Activated naive CD8-positive, alpha-beta T cell treated with anti-CD3 and anti-CD28 coated beads for 36 hours (primary cell): ENCODE measurements at regions not wholly inside any gene's neighbourhood (a gene's known extent, or its start where the extent isn't known, plus 50 kb on each side); places are given as distances from the start of the nearest gene placed in this dataset.

Source experiments
- DNase-seq: peaks from one replicate; pipeline ENCODE4 v3.0.0; 2021
- H3K27ac Mint-ChIP-seq: one replicate; pipeline ENCODE4 v1.8.0; 2022; ENCODE audit warnings: mild to moderate bottlenecking, moderate library complexity, mixed read lengths
- H3K27me3 Mint-ChIP-seq: one replicate; pipeline ENCODE4 v1.8.0; 2022; ENCODE audit warnings: mild to moderate bottlenecking, mixed read lengths
- H3K36me3 Mint-ChIP-seq: one replicate; pipeline ENCODE4 v1.8.0; 2021; ENCODE audit warnings: mild to moderate bottlenecking, mixed read lengths
- H3K4me1 Mint-ChIP-seq: one replicate; pipeline ENCODE4 v1.8.0; 2021; ENCODE audit warnings: mixed read lengths
- H3K4me3 Mint-ChIP-seq: one replicate; pipeline ENCODE4 v1.8.0; 2022; ENCODE audit warnings: mild to moderate bottlenecking, moderate library complexity, mixed read lengths
- H3K9me3 Mint-ChIP-seq: one replicate; pipeline ENCODE4 v1.8.0; 2022; ENCODE audit warnings: mixed read lengths

DNA sequence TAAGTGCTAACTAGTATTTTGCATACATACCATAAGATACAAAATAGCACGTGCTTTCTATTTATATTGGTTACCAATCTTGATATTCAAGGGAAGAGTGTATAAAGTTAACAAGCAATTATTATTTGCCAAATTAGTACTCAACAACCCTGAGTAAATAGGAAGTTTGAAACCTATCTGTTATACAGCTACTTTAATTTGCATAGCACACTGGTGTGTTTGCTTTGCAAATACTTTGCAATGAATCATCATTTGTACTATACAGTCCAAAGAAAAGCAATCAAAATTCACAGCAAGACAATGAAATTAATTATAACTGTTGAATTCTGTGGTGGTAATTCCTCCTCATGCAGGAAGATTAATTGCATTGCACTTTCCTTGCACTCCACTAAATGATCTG, 469.1 kb downstream of the PRKD1 start:
- no peak for DNase-seq
- no peaks in the 10 kb centered on the region for H3K36me3 Mint-ChIP-seq
- no peaks in the 10 kb centered on the region for H3K4me1 Mint-ChIP-seq
- H3K4me3 Mint-ChIP-seq: no peak overlapping the region
- no peak overlapping the region for H3K27ac Mint-ChIP-seq
- peaks cover 2% of the 10 kb centered on the region for H3K9me3 Mint-ChIP-seq
- H3K27me3 Mint-ChIP-seq: no peaks in the 10 kb centered on the region

DNA sequence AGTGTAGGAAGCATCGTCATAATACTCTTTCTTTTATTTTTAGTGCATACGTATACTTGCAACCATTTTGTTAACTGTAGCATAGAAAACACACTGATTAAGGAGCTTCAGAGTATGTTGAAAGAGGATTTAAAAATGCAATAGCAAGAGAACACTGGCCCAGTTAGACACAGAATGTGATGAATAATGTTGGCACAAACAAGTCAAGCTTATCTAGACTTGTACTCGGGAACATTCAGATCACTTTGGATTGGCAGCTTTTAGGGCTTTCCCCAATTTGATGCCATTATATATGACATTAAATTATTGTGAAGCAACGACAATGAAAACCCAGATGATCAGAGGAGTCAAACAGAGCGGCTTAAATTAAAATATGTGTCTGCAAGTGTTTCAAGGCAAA, 468.1 kb downstream of the PRKD1 start:
- Mint-ChIP-seq H3K36me3 (no peaks in the 10 kb centered on the region), H3K9me3 (peaks cover 2% of the 10 kb centered on the region), H3K4me1 (no peaks in the 10 kb centered on the region), H3K27ac (no peak overlapping the region), H3K27me3 (no peaks in the 10 kb centered on the region), H3K4me3 (no peak overlapping the region)
- no peak for DNase-seq

DNA sequence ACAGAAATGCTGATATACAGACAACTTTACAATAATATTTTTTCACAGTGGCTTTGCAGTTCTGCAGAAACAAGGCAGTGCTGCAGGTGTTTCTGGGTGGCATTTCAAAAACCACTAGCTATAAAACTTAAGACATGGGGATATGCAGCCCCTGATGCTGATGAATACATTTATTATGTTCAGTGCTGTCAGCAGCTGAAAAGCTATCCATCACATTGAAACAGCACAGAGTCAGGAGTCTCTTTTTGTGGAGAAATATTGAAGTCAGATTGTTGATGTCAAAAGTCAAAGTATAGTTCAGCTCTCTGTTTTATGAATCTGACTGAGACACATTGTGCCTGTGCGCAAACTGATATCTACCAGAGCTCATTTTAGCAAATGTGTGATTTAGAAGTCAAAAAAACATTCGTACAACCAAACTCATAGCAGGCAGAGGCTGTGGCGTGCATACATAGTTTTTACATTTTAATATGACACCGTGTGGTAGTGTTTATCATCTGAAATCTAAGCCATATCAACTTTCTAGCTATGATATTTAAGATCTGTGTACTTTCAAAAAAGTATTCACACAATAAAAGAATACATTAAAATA, 467.6 kb downstream of the PRKD1 start:
- H3K4me3 Mint-ChIP-seq: no peak overlapping the region
- no peak for DNase-seq
- no peaks in the 10 kb centered on the region for H3K4me1 Mint-ChIP-seq
- H3K27me3 Mint-ChIP-seq: no peaks in the 10 kb centered on the region
- H3K36me3 Mint-ChIP-seq: no peaks in the 10 kb centered on the region
- H3K27ac Mint-ChIP-seq: no peak overlapping the region
- peaks cover 2% of the 10 kb centered on the region for H3K9me3 Mint-ChIP-seq

DNA sequence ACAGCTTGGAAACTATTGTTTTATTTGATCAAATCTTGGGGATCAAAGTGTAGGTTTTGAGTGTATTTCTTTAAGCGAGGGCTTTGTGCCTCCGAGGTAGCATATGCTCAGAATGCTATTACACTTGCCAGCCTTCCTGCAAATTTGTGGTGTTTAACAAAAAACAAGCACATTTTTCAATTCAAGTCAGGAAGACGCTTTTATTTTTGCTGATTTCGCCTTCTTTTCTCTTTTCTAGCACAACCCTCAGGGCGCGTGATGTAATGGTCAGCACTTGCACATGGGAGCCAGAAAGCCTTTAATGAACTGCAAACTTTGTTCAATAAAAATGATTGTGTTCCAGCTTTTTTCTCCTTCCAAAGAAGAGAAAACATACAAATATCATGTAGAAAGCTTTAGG, 466.5 kb downstream of the PRKD1 start:
- DNase-seq: no peak
- Mint-ChIP-seq H3K27me3 (no peaks in the 10 kb centered on the region), H3K27ac (no peak overlapping the region), H3K9me3 (peaks cover under 1% of the 10 kb centered on the region), H3K4me3 (no peak overlapping the region), H3K36me3 (no peaks in the 10 kb centered on the region), H3K4me1 (no peaks in the 10 kb centered on the region)

DNA sequence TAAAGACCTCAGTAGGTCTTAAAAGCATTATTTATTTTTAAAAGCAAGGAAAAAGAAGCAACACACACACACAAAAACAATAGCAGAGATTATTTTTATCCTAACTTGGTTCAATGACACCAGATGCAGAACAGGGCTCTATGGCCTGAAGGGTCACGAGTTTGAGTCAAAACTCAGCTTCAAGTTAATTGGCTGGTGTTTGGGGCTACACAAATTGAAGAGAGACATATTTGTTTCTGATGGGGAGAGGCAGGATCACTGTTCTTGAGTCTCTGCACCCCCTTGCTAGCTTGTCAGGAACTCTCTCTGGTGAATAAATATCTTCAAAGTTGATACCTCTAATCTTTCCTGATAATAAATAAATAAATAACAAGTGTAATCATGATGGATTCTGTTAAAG, 466.1 kb downstream of the PRKD1 start:
- Mint-ChIP-seq H3K36me3 (no peaks in the 10 kb centered on the region), H3K9me3 (no peaks in the 10 kb centered on the region), H3K27me3 (no peaks in the 10 kb centered on the region), H3K4me1 (no peaks in the 10 kb centered on the region), H3K27ac (no peak overlapping the region), H3K4me3 (no peak overlapping the region)
- DNase-seq: no peak

DNA sequence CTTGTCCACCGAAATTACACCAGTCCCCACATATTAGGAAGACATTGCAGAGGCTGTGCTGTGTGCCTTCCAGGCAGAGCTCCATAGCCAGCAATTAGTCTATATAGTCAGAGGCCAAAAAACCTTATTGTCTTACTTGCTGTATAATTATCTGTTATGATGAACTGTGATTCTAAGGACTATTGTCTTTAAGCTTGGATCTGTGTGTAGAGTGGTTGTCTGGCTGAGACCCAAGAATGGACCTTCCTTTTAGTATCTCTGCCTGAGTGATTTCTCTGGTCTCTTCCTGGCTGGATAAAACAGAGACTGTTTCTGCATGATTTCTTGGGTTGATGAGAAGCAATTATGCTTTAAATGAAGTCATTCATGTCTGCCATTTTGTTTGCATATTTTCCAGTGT, 465.3 kb downstream of the PRKD1 start:
- Mint-ChIP-seq H3K4me1 (no peaks in the 10 kb centered on the region), H3K27me3 (no peaks in the 10 kb centered on the region), H3K4me3 (no peak overlapping the region), H3K36me3 (no peaks in the 10 kb centered on the region), H3K9me3 (no peaks in the 10 kb centered on the region), H3K27ac (no peak overlapping the region)
- DNase-seq: no peak

DNA sequence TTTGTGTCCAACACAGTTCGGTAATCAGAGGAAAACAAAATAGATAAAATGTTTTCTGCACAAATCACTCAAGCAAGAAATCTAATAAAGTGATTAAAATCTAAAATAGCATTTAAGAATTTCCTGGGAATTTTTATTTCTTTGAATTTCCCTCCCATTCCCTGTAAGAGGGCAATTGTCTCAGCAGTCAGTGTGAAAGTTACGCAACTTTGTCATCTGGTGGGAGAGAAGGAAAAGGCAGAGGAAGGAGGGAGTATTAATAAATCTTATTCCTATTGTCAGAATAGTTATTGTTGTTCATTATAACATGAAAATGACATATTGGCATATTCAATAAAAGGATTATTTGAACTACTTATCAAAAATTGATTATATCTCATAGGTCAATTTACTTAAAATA, 464.9 kb downstream of the PRKD1 start:
- DNase-seq: no peak
- Mint-ChIP-seq H3K36me3 (no peaks in the 10 kb centered on the region), H3K9me3 (no peaks in the 10 kb centered on the region), H3K4me1 (no peaks in the 10 kb centered on the region), H3K4me3 (no peak overlapping the region), H3K27me3 (no peaks in the 10 kb centered on the region), H3K27ac (no peak overlapping the region)

DNA sequence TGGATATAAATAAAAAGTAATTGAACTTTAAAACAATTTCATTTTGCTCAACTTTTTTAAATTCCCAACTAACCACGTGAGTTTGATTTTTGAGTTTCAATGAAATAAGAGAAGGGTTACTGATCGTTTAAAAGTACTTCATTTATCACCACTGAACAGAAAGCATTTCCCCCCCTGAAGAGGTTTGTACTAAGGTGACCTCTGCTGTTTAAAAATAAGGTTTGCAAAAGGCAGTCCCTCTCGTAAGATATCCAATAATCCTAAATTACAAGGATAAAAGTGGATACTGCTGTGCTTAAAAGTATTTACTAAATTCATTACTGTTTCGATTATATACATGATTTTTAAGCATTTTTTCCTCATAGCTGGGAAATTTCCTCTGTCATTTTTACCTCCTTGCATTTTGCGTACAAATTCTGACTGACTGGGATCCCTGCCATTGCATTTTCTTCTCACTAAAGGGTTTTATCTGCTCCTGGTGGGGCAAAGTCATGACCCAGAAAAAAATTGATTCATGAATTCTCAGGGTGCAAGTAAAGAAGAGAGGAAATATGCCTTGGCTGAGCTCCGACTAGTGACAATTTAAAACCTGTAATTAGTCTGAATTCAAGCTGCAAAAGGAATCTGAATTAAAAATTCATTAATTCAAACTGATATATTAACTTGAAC, 463.8 kb downstream of the PRKD1 start:
- no peaks in the 10 kb centered on the region for H3K4me1 Mint-ChIP-seq
- H3K36me3 Mint-ChIP-seq: no peaks in the 10 kb centered on the region
- no peak for DNase-seq
- no peaks in the 10 kb centered on the region for H3K27me3 Mint-ChIP-seq
- H3K27ac Mint-ChIP-seq: no peak overlapping the region
- no peaks in the 10 kb centered on the region for H3K9me3 Mint-ChIP-seq
- no peak overlapping the region for H3K4me3 Mint-ChIP-seq

DNA sequence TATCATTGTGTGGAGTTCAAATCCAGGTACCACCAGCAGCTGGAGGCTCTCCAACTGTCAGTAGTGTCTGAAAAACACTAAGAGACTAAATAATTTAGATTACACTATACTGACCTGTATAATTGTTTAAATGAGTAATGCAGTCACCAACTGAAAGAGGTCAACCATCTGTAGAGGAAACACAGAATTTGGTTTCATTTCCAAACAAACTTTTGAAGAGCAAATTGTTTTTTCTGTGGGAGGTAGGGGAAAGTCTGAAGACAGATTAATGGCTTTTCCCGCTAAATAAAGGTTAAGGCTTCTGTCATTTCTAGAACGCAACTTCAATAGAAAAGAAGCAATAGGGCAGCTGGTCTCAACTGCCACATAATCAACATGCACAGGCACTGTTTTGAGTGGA, 462.6 kb downstream of the PRKD1 start:
- Mint-ChIP-seq H3K9me3 (no peaks in the 10 kb centered on the region), H3K36me3 (no peaks in the 10 kb centered on the region), H3K4me3 (no peak overlapping the region), H3K27me3 (no peaks in the 10 kb centered on the region), H3K4me1 (no peaks in the 10 kb centered on the region), H3K27ac (no peak overlapping the region)
- no peak for DNase-seq

DNA sequence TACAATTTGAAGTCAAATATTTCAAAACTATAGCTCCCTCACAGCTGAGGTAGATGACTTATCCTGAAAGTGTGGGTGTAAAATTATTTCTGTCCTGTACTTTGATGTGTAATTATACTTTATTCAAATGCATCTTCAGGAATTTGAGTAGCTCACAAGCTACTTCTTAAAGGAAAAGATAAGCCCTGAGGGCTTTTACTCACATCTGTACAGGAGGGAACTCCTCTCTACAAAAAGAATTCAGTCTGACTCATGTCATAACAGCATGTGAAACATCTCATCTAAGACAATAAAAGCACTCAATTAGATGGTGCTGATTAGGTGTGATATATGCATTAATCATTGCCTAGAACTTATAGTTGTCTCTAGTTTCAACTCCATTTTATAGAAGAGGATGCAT, 452.0 kb downstream of the PRKD1 start:
- Mint-ChIP-seq H3K27me3 (no peaks in the 10 kb centered on the region), H3K36me3 (no peaks in the 10 kb centered on the region), H3K4me1 (no peaks in the 10 kb centered on the region), H3K4me3 (no peak overlapping the region), H3K9me3 (peaks cover 5% of the 10 kb centered on the region), H3K27ac (no peak overlapping the region)
- DNase-seq: no peak

DNA sequence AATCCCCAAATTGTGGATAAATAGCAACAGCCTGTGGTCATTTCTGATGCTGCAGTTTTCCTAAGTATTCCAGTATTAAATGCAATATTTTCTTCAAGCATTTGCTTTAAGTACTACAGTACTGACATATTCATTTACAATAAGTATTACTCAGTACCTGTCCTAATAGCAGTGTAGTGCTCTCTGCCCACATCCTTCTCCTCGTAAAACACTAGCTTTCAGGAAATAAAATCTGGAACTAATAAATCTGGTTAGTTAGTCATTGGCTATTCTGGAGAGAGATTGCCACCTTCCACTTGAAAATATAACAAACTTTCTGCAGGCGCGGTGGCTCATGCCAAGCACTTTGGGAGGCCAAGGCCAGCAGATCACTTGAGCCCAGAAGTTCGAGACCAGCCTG, 441.5 kb downstream of the PRKD1 start:
- H3K27ac Mint-ChIP-seq: no peak overlapping the region
- peaks cover 8% of the 10 kb centered on the region for H3K9me3 Mint-ChIP-seq
- H3K4me1 Mint-ChIP-seq: no peaks in the 10 kb centered on the region
- no peaks in the 10 kb centered on the region for H3K36me3 Mint-ChIP-seq
- H3K4me3 Mint-ChIP-seq: no peak overlapping the region
- no peaks in the 10 kb centered on the region for H3K27me3 Mint-ChIP-seq
- DNase-seq: no peak

DNA sequence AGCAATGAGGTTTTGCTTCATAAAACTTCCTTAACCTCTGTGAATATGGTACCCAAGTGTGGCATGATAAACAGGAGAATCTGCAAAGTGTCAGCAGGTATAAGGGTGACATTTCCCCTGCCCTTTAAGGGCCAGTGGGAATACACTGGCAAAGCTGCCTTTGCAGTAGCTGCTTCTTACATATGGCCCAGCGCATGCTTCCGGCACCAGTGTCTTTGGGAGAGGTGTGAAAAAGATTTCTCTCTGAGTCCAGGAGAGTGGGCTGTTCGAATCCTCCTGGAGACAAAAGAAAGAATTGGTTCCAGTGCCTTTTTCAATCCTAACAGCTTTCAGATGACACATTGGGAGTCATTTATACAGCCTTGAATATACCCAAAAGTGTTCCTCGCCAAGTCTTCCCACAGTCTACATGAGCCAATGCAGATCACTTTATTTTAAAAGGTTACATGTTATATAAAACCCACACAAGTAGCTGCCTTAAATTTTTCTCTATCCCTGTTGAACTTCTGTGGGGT, 437.7 kb downstream of the PRKD1 start:
- Mint-ChIP-seq H3K4me1 (no peaks in the 10 kb centered on the region), H3K27me3 (no peaks in the 10 kb centered on the region), H3K36me3 (no peaks in the 10 kb centered on the region), H3K9me3 (peaks cover 4% of the 10 kb centered on the region), H3K27ac (no peak overlapping the region), H3K4me3 (no peak overlapping the region)
- DNase-seq: no peak

DNA sequence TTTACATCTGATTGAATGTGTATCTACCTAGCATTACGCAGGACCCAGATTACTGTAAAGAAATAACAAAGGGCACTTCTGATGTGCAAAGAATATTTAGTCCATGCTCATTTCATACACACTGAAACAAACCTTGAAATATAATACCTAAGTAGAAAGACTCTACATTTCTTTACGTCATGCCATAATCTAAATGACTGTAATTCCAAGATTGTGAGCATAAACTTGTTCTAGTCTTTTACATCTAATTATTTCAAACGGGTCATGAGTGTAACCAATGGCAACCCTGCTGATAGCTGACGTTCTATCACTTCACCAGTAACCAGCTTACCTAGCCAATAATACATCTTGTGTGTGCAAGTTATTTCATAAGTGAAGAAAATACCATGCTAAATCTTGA, 433.8 kb downstream of the PRKD1 start:
- DNase-seq: no peak
- H3K27ac Mint-ChIP-seq: no peak overlapping the region
- H3K36me3 Mint-ChIP-seq: no peaks in the 10 kb centered on the region
- H3K9me3 Mint-ChIP-seq: peaks cover 1% of the 10 kb centered on the region
- no peaks in the 10 kb centered on the region for H3K27me3 Mint-ChIP-seq
- no peaks in the 10 kb centered on the region for H3K4me1 Mint-ChIP-seq
- no peak overlapping the region for H3K4me3 Mint-ChIP-seq

DNA sequence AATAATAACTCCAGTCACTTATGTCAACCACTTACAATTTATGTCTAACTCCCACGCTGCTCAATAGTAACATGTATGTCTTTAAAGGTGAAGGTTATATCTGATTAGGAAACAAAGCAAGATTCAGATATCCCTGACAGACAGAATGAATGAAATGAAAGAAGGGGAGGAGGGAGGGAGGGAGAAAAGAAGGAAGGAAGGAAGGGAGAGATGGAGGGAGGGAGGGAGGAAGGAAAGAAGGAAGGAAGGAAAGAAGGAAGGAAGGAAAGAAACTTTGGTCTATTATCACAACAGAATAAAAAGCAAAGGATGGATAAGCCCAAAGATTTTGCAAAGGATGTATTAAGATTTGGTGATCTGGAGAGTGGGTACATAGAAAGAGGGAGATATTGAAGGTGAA, 433.3 kb downstream of the PRKD1 start:
- Mint-ChIP-seq H3K36me3 (no peaks in the 10 kb centered on the region), H3K4me1 (no peaks in the 10 kb centered on the region), H3K9me3 (peaks cover 1% of the 10 kb centered on the region), H3K4me3 (no peak overlapping the region), H3K27me3 (no peaks in the 10 kb centered on the region), H3K27ac (no peak overlapping the region)
- no peak for DNase-seq

DNA sequence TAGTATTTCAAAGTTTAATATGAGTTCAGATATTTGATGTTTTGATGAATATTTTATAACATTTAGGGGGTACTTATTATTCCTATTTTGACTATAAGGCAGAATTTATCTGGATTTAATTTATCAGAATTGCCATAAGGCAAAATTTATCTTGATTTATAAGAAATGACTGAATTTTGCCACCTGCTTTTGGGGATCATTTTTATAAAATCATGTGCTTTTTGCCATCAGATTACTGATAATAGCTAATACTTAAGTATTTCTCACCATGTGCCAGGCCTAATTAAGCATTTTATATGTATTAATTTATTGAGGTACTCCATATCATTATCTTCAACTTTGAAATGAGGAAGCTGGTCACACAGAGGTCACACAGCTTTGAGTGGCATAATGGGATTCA, 423.7 kb downstream of the PRKD1 start:
- Mint-ChIP-seq H3K9me3 (peaks cover 3% of the 10 kb centered on the region), H3K36me3 (no peaks in the 10 kb centered on the region), H3K4me1 (no peaks in the 10 kb centered on the region), H3K4me3 (no peak overlapping the region), H3K27me3 (no peaks in the 10 kb centered on the region), H3K27ac (no peak overlapping the region)
- DNase-seq: no peak

DNA sequence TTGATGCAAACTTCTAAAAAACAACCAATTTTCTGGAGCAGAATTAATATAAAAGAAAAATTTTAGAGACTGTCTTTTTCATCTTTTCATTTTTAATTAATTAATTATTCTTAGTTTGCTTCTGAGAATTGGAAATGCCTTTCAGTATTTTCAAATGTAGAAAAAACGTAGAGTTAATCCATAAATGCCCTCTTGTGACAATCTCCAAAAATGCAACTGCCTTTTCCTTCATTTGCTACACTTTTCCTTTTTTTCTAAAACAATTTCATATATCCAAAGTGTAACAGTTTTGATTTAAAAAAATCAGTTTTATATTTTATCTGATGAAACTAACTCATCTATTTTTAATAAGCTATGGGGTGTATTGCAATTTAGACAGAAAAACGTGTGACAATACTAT, 409.3 kb downstream of the PRKD1 start:
- Mint-ChIP-seq H3K36me3 (no peaks in the 10 kb centered on the region), H3K9me3 (peaks cover 4% of the 10 kb centered on the region), H3K27me3 (no peaks in the 10 kb centered on the region), H3K4me3 (no peak overlapping the region), H3K27ac (no peak overlapping the region), H3K4me1 (no peaks in the 10 kb centered on the region)
- DNase-seq: no peak
